Stimulated activated CD8-positive, alpha-beta memory T cell treated with anti-CD3 and anti-CD28 coated beads, Interleukin-7, amount 100 ng/mL, for 48 hours (primary cell): ENCODE measurements at regions not wholly inside any gene's neighbourhood (a gene's known extent, or its start where the extent isn't known, plus 50 kb on each side); places are given as distances from the start of the nearest gene placed in this dataset.
"Not testable (repeated sequence)": the region's sequence is repeated elsewhere in the genome, so short reads cannot be mapped to it uniquely, and the experiment has no call there.

ENCODE experiments used
- DNase-seq, 2 donors: peaks; one replicate each; pipeline ENCODE4 v3.0.0-alpha.2; 2020; ENCODE audit warnings: low read depth in 1 of 2; ENCODE audit errors: extremely low read depth in 1 of 2

DNA sequence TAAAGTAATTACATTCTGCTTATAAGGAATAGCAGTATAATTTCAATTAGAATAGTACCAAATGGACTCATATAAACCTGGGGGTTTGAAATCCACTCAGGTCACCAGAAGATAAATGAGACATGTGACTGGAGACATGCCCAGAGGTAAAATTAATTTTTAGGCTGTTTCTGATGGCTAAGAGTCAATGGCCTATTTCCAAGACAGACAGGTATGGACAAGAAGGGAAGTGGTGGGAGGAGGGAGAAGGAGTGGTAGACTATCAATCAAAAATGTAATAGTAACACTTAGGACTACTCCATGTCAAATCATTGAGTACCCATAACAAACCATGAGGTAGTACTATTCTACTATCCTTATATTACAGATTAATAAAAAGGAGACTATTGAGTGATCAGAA, 544.0 kb downstream of the GALC start:
- DNase-seq, result no peak

DNA sequence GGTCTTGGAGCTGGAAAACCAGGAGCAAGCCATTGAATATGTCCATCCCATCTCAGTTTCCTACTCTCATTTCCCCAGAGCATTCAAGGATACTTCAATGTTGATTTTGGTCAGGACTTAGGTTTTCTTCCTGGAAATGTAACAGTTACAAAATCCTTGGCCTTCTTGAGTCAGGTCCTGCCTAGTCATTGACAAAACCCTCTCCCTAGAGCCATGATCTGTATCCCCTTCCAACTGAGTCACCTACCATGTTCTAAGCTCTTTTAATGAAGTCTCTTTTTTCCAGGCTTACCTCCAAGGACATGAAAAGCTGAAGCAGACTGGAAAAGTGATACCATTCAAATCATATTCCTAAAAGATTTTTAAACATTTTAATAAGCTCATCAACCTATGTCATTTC, 549.2 kb downstream of the GALC start:
- DNase-seq, result no peak

DNA sequence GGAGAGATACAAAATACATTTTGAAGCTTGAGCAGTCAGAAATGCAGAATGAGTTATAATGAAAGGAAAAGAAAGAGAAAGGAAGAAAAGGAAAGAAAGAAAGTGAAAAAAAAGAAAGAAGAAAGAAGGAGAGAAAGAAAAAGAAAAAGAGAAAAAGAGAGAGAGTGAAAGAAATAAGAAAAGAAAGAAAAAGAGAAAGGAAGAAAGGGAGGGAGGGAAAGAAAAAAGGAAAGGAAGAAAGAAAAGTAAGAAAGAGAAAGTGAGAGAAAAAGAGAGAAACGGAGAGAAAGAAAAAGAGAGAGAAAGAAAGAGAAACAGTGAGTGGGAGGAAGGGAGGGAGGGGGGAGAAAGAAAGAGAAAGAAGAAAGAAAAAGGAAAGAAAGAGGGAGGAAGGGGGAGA, 549.9 kb downstream of the GALC start:
- no peak for DNase-seq

DNA sequence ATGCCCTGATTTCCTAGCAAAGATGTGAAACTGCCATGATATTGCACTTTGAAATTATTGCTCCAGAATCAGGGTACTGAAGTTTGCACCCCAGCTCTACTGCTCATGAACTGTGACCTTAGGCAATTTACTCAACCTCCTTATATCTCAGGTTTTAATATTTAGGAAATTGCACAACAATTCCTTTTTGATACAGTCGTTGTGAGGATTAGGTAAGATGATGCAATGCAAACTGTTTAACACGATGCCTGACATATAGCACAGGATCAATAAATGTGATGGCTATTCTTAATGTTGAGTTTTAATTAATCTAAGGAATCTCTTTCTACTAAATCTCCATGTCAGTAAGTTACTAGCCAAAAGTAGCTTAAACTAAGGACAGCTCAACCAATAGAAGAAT, 555.8 kb downstream of the GALC start:
- no peak for DNase-seq

DNA sequence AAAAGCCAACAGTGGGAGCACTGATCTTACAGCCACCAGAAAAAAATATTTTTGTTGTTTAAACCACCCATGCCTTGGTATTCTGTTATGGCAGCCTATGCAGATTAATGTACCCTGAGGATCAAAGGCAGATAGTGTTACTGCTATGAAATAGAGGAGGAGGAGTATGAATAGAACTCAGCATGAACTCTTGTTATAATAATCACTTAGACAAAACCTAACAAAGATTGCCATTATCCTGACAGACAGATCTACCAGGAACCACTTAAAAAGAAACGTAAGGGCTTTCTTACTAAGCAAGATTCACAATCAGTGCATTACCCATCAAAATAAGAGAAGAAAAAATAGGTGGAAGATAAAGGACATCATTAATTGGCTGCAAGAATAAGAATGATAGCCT, 558.3 kb downstream of the GALC start:
- DNase-seq, result no peak

DNA sequence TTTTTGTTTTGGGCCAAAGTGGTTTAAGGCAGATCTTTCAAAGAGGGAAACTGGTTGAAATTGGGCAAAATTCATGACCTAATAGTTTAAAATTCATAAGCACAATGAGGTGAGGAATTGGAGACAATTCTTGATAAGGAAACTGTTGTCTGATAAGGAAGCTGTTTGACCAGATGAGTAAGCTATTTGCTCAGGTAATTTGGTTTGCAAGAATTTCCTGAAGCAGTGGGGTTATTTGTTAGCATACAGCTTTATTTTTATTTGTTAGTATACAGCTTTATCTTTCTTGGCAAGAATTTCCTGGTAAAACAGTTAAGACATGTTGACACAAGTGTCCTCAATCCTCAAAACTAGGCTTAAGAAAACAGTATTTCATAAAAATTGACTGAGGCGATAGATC, 559.0 kb downstream of the GALC start:
- DNase-seq, result no peak

DNA sequence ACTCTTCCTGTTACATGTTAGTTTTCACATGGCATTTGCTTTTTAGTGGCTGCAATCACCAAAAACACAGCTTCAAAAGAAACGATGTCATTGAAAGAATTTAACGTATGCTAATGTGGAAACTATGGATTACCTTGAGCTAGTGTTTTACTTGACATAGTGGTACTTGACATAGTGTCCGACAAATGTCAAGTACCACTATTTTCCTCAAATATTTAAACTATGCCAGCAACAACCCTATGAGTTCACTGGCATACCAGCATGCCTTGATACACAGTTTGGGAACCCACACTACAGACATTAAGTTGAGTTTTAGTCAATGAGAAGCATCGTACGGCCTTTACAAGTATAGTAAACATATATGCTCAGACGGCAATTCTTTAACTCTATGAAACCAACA, 560.3 kb downstream of the GALC start:
- no peak for DNase-seq

DNA sequence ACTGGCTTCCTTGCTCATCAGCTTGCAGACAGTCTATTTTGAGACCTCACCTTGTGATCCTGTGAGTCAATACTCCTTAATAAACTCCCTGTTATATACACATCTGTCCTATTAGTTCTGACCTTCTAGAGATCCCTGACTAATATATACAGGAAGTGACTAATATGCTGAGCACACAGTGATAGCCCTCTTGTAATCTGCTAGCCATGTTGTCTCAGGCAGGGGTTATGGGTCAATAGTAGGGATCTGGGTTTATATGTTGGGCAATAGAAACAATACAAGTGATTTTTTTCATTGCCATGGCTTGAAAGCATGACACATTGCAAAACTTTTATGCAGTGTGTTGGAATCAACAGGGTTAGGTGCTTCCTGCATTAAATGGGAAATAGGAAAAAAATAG, 562.2 kb downstream of the GALC start:
- DNase-seq, result no peak

DNA sequence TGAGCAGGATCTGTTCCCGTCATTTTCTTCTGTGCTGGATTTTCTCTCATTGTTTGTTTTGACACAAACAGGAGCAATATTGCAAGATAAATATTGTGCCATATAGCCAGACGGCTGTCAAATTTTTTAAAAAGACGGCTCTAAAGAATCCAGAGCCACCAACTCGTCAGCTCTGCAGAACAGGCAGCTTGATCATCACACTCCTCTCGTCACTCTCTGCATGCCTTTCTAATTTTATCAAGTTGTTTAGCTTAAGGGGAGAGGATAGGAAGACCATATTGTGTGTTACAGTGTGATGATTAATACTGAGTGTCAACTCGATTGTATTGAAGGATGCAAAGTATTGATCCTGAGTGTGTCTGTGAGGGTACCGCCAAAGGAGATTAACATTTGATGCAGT, 562.8 kb downstream of the GALC start:
- DNase-seq, result no peak

DNA sequence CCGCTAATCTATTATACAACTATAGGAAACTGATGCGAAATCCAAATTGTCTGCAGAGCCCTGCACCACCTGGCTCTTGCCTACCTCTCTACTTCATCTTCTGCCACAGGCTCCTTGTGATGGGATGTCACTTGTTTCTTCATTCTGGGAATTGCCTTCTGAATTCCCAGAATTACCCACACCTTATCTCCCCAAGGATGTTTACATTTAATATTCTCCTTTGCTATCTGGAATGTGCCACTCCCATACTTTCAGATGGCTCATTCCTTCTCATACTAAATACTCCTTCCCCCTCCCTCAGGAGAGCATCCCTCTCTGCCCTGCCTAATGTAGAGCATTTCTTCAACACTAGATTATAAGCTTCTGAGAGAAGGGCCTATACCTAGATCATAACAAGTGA, 573.1 kb downstream of the GALC start:
- DNase-seq, result no peak

DNA sequence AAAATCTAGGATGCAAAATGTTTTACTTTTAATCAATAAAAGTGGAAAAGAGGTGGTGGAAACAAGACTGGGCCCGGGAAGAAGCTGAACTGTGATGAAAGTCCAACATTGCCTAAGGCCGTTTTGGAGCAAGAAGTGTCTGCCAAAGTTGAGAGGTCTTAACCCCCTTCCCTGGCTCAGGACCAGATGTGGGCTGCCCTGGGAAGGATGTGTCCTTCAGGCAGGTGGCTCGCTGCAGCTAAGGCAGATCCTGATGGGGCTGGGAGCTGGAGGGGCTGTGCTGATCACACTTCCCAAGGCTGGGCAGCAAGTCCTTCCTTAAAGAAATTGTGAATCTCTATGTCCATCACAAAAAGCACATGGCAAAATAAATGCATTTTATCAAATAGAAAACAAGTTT, 581.6 kb downstream of the GALC start:
- no peak for DNase-seq

DNA sequence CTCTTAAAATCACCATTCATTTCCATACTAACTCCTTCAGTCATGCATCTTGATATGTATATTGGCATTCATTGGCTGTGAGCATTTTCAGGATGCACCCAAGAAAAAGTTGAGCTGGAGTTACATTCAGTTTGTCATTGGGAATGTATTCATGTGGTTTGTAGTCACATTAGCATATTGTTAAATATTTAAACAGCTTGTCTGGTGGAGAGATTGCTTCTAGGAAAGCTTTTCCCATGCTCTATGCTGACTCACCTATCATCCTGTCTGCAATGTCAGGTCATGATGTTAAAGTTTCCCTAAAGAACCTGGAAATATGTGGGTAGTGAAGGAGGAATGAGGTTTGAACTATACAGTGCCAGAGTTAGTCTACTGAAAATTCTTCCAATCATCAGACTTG, 583.6 kb downstream of the GALC start:
- DNase-seq, result no peak

DNA sequence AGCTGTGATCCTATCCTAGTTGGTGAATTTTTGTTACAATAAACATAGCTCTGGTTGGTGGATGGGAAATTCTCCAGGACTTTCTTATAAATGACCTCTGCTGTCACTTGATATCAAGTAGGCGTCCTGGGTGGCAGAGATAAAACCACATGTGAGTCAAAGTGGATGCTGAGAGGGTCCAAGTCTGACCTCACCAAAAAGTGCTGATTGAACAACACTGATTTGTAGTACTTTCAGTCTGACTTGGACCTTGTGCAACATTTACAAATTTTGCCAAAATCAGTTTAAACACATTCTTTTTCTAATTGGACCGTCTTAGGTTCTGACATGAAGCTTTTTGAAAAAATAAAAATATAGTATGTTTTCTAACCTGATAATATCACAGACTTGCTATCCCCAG, 585.6 kb downstream of the GALC start:
- DNase-seq, result no peak

DNA sequence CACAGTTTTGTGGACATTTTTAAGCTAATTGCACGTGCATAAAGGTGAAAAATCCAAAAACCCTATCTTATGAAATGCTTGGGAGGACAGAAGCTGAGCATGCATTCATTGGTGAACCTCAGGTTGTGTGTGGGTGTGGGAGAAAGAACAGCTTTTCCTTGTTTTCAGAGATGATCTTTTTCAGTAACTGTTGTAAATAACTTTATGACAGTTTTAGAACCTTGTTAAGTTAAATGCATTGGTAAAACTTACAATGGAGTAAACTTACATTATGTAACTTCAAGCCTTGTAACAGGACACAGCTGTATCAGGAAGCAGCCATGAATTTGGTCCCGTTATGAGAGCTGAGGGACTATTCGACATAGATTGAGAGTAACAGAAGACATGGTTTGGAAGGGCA, 587.4 kb downstream of the GALC start:
- no peak for DNase-seq

DNA sequence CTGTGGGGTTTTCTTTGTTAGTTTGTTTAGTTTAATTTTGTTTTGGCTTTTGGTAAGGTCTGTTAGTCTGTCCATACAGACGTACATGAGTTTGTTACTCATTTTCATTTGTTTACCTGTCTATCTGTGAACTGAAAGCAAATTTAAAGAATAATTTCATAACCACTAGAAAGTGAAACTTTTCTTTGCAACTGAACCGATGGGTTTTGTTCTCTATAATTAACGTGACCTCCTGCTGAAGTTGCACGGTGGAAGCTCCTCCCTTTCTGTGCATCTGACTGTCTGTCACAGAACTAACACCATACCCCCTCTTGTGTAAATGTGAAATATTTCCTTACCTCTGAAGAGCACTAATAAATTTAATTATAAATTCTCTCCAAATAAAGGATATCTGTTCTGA, 595.5 kb downstream of the GALC start:
- DNase-seq, result no peak

DNA sequence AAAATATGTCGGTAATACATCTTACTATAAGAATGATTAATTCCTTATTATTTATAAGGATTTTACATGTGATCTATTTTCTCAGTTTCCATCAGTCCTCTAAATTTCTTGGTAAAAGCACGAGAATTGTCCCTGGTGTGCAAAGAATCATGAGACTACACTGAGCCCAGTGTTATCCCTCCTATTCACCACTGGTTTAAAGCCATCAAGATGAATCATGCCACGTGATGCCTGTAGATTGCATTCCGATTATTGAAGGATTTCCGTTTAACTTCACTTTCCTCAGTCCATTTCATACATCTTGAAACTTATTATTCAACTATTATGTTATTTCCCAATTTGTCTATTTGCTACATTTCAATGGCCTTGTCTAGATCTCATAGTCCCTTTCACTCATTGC, 601.9 kb downstream of the GALC start:
- DNase-seq, result no peak

DNA sequence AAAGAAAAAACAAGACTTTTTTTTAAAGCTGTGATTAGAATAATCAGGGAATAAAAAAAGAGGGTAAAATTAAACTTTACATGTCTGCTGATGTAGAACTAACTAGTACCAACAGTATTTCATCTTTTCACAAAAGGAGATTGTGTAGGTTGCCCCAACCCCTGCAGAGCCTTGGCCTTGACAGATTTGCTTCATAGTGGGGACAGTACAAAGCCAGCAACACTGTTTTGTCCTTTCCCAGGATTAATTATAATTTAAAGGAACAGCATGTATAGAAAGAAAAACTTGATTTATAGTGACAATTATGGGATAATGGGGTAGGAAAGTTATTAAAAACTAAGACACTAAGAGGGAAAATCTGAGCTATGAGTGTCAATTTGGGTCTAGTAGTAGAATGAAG, 604.0 kb downstream of the GALC start:
- no peak for DNase-seq

DNA sequence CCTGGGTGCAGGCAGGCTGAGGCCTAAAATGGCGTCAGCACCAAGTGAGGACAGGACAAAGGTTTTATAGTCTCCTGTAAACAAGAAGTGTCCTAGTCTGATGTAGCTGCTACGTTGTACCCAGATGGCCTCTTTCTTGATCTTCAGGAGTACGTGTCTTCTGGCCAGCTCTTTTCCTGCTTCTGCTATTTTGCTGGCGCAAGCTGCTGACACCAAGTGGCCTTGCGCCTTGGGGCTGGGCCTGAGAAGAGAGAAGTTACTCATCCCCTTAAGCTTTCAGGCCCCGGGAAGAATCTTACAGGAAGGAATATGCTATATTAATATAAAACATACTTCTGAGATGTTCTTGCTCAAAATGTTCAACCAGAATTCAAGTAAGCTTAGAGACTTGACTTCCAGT, 605.2 kb downstream of the GALC start:
- DNase-seq, result no peak

DNA sequence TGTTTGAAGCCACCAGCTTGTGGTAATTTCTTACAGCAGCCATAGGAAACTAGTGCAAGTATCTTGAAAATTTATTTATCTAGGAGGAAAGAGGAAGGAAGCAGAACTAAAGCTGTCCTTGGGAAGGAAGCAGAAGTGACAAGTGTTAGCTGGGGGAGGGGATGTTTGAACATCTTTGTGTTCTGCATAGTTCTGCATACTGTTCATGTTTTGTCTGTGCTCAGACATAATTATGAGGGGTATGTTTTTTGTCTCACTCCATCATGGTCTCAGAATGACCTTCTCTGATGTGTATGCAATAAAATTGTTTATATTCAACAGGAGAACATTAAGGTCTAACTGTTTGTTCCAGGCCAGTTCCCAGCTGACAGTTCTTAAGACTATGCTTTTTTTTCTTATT, 606.5 kb downstream of the GALC start:
- no peak for DNase-seq

DNA sequence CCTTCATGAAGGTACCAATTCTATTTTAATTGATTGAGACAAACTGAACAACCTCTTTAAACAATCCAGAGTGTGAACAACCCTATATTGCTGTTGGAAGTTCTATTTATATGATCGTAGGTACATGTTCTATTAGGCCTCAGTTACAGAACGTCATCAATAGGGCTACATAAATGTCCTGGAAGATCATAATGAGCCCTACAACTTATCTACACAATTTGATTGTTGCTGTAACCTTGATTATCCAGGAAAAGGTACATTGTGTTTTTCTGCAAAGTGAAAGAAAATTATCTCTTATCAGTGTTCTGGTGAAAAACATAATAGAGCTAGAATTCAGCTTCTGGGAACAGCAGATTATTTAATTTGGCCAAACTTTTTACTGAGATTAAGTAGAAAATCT, 612.9 kb downstream of the GALC start:
- DNase-seq, result no peak

DNA sequence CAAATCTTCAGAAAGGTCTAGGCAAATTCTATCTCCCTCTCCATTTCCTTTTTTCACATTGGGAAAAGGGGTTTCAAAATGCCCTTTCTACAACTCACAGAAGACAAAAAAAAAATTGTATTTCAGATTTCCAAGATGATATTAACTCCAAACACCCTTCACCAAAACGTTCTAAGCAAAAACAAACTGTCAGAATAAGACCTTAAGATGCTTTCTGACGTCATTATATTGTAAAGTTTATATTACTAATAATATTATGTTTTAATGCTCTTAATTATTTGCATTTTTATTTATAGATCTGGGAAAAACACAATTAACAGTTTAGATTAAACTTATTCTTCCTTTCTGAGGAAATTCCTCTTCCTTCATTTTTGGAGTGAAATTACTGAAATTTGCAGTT, 624.2 kb downstream of the GALC start:
- DNase-seq, result no peak

DNA sequence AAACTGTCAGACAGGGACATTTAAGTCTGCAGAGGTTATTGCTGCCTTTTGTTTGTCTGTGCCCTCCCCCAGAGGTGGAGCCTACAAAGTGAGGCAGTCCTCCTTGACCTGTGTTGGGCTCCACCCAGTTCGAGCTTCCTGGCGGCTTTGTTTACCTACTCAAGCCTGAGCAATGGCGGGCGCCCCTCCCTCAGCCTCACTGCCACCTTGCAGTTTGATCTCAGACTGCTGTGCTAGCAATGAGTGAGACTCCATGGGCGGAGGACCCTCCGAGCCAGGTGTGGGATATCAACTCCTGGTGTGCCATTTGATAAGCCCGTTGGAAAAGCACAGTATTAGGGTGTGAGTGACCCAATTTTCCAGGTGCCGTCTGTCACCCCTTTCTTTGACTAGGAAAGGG, 632.7 kb downstream of the GALC start:
- not testable (repeated sequence) for DNase-seq

DNA sequence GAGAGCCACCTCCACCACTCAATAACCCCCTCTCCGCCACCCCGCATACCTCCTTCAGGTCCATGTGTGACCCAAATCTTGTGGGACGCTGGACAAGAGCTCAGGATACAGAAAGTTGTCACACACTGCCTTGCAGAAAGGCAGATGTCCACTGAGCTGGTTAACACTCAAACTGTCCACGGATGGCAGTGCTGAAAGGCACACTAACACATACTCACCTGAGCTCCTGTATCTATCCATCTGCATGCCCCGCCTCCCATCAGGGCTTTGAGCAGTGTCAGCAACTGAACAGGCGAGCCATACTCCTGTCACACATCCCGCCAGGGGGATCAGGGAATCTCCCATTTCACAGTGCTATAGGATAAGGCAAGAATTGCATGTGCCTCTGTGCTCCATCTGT, 642.0 kb downstream of the GALC start:
- no peak for DNase-seq

DNA sequence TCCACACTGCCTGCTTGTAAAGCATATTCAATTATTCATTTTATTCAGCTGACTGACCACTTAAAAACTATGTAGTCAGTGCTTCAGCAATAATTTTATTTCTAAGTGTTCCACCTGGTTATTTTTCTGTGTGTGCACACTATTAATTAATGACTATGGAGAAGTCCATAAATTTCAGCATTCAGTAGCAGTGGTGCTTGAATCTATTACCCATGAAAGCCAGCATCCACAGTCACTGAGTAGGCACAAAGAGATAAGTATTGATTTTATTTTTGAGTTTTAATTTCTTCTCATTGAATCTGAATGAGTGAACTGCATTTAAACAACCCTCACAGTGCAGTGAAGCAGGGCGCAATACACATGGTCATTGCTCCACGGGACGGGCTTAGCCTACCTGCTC, 643.1 kb downstream of the GALC start:
- DNase-seq, result no peak
